Smooth muscle cell (in vitro differentiated cells): ENCODE measurements at regions not wholly inside any gene's neighbourhood (a gene's known extent, or its start where the extent isn't known, plus 50 kb on each side); places are given as distances from the start of the nearest gene placed in this dataset.

Experiments used
- DNase-seq: peaks from one replicate; lab custom pipeline; 2025; ENCODE audit not compliant: unreplicated experiment; lab: John Stamatoyannopoulos, UW
- H2AFZ ChIP-seq: fragments of 200-600 bp; sonication (generic); 2 replicates; pipeline ENCODE4 v1.6.0; 2016; ENCODE audit warnings: antibody characterized with exemption, low read depth, mild to moderate bottlenecking
- H3F3A ChIP-seq: fragments of 200-600 bp; sonication (generic); 2 replicates; pipeline ENCODE4 v1.6.0; 2017; ENCODE audit warnings: antibody characterized with exemption, low read depth
- H3K27ac ChIP-seq: fragments of 200-600 bp; sonication (generic); 2 replicates; pipeline ENCODE4 v1.5.1; 2016; ENCODE audit warnings: low read depth, mild to moderate bottlenecking
- H3K27me3 ChIP-seq: fragments of 200-600 bp; sonication (generic); 2 replicates; pipeline ENCODE4 v1.6.1; 2016; ENCODE audit warnings: low read depth, mild to moderate bottlenecking
- H3K36me3 ChIP-seq: fragments of 200-600 bp; sonication (generic); 2 replicates; pipeline ENCODE4 v1.5.1; 2016; ENCODE audit warnings: low read depth
- H3K4me1 ChIP-seq: fragments of 200-600 bp; sonication (generic); 2 replicates; pipeline ENCODE4 v1.5.1; 2016; ENCODE audit warnings: low read depth
- H3K4me2 ChIP-seq: fragments of 200-600 bp; sonication (generic); 2 replicates; pipeline ENCODE4 v1.6.0; 2016; ENCODE audit warnings: mild to moderate bottlenecking
- H3K4me3 ChIP-seq: fragments of 200-600 bp; sonication (generic); 2 replicates; pipeline ENCODE4 v1.5.1; 2016; ENCODE audit warnings: mild to moderate bottlenecking
- H3K79me2 ChIP-seq: fragments of 200-600 bp; sonication (generic); 2 replicates; pipeline ENCODE4 v1.6.0; 2016; ENCODE audit warnings: low read depth, mild to moderate bottlenecking
- H3K9ac ChIP-seq: fragments of 200-600 bp; sonication (generic); 2 replicates; pipeline ENCODE4 v1.6.0; 2016; ENCODE audit warnings: low read depth
- H3K9me3 ChIP-seq: fragments of 200-600 bp; sonication (generic); replicated peaks from 2 replicates; pipeline ENCODE4 v1.5.1; 2016; ENCODE audit warnings: low read depth
- H4K20me1 ChIP-seq: fragments of 200-600 bp; sonication (generic); 2 replicates; pipeline ENCODE4 v1.6.0; 2016; ENCODE audit warnings: low read depth
- CTCF ChIP-seq: fragments of 200-600 bp; sonication (generic); IDR thresholded peaks from 2 replicates; pipeline ENCODE4 v1.5.1; 2017; ENCODE audit warnings: borderline replicate concordance, mild to moderate bottlenecking, antibody characterized with exemption; ENCODE audit not compliant: insufficient read depth, poor library complexity, severe bottlenecking
- WGBS: methylation state at CpG from one replicate; pipeline ENCODE4 v1.1.7; 2016; ENCODE audit warnings: low lambda C conversion rate; 5-methylcytosine and 5-hydroxymethylcytosine counted together

GRCh38 chr13:47480121-47480520 lies 521.0 kb downstream of the SUCLA2 start:
- 35% methylated on average over 4 of the region's 4 CpGs for WGBS

GRCh38 chr13:47478985-47479384 lies 522.1 kb downstream of the SUCLA2 start:
- Histone ChIP-seq H3K9me3 (no peaks in the 10 kb centered on the region), H3K4me3 (no peak overlapping the region), H3K79me2 (no peaks in the 10 kb centered on the region), H3F3A (peaks cover 6% of the 10 kb centered on the region), H3K9ac (no peak overlapping the region), H3K36me3 (no peaks in the 10 kb centered on the region), H3K27me3 (no peaks in the 10 kb centered on the region), H3K27ac (no peak overlapping the region), H2AFZ (no peak overlapping the region), H3K4me2 (no peak overlapping the region), H3K4me1 (no peaks in the 10 kb centered on the region), H4K20me1 (no peaks in the 10 kb centered on the region)
- no peak for TF ChIP-seq CTCF
- no peak for DNase-seq

More at GRCh38 chr13:47480121-47480520, 521.0 kb downstream of the SUCLA2 start:
- Histone ChIP-seq H3K36me3 (no peaks in the 10 kb centered on the region), H2AFZ (peak overlapping the region; percentile 34), H3K9me3 (no peaks in the 10 kb centered on the region), H3K27ac (peak overlapping the region; percentile 67), H3F3A (peaks cover 6% of the 10 kb centered on the region), H3K4me2 (peak overlapping the region; percentile 52), H3K4me1 (no peaks in the 10 kb centered on the region), H3K27me3 (no peaks in the 10 kb centered on the region), H3K4me3 (no peak overlapping the region), H3K79me2 (no peaks in the 10 kb centered on the region), H4K20me1 (no peaks in the 10 kb centered on the region), H3K9ac (no peak overlapping the region)
- no peak for DNase-seq
- TF ChIP-seq CTCF, result no peak

- H3K9ac ChIP-seq, result no peak overlapping the region
- no peaks in the 10 kb centered on the region for H3K9me3 ChIP-seq
- no peak overlapping the region for H3K4me3 ChIP-seq
- no peaks in the 10 kb centered on the region for H3K4me1 ChIP-seq
- no peaks in the 10 kb centered on the region for H4K20me1 ChIP-seq
- no peak for TF ChIP-seq CTCF
- H3K79me2 ChIP-seq, result no peaks in the 10 kb centered on the region
- H2AFZ ChIP-seq, result no peak overlapping the region
- DNase-seq, result no peak
- H3K27ac ChIP-seq, result no peak overlapping the region
- WGBS, result 77% methylated on average over 11 of the region's 11 CpGs
- no peaks in the 10 kb centered on the region for H3K27me3 ChIP-seq
- H3F3A ChIP-seq, result peaks cover 6% of the 10 kb centered on the region
- H3K4me2 ChIP-seq, result no peak overlapping the region
- no peaks in the 10 kb centered on the region for H3K36me3 ChIP-seq
These were observed 525.6 kb downstream of the SUCLA2 start for GRCh38 chr13:47475441-47475948.

- Histone ChIP-seq H3K4me2 (peak overlapping the region; percentile 51), H3K9me3 (no peaks in the 10 kb centered on the region), H2AFZ (peak overlapping the region; percentile 68), H3K79me2 (no peaks in the 10 kb centered on the region), H3K27ac (peak overlapping the region; percentile 20), H3K27me3 (no peaks in the 10 kb centered on the region), H3K36me3 (no peaks in the 10 kb centered on the region), H3K4me3 (no peak overlapping the region), H3K4me1 (no peaks in the 10 kb centered on the region), H3K9ac (no peak overlapping the region), H3F3A (peaks cover 3% of the 10 kb centered on the region), H4K20me1 (no peaks in the 10 kb centered on the region)
- DNase-seq, result no peak
- 70% methylated on average over 8 of the region's 8 CpGs for WGBS
- TF ChIP-seq CTCF, result no peak
These were observed 526.2 kb downstream of the SUCLA2 start for GRCh38 chr13:47474839-47475238.
